GM13977 (cell line): ENCODE measurements at regions not wholly inside any gene's neighbourhood (a gene's known extent, or its start where the extent isn't known, plus 50 kb on each side); places are given as distances from the start of the nearest gene placed in this dataset.

Experiments used
- DNase-seq: peaks from one replicate; pipeline ENCODE4 v3.0.0; 2012; ENCODE audit warnings: low spot score
- CTCF ChIP-seq: IDR thresholded peaks from 2 replicates; pipeline ENCODE4 v1.5.1; 2012; ENCODE audit warnings: mild to moderate bottlenecking, control low read depth; ENCODE audit not compliant: insufficient read depth; ENCODE audit errors: extremely low read depth, missing control alignments
- in situ Hi-C: fragments of 300-500 bp; cut with MboI; formaldehyde crosslinking; loops from one replicate; pipeline ENCODE4 v1.12.0; 2022; ENCODE audit warnings: low sequenced_read_pairs, low pct_unique_long_range_greater_than_20kb, mixed read lengths, inconsistent platforms; ENCODE audit not compliant: unreplicated experiment

- TF ChIP-seq CTCF, result no peak
- DNase-seq, result no peak
- in situ Hi-C loops, result no loop called here
These were observed 470.6 kb upstream of the HS6ST1 start for GRCh38 chr2:128789221-128789620.

- DNase-seq, result no peak
- in situ Hi-C loops, result no loop called here
- no peak for TF ChIP-seq CTCF
These were observed 471.2 kb upstream of the HS6ST1 start for GRCh38 chr2:128789776-128790455.

GRCh38 chr2:128790541-128791001, 471.9 kb upstream of the HS6ST1 start:
- in situ Hi-C loops, result no loop called here
- no peak for TF ChIP-seq CTCF
- no peak for DNase-seq

- no peak for TF ChIP-seq CTCF
- no peak for DNase-seq
- in situ Hi-C loops, result no loop called here
These were observed 472.7 kb upstream of the HS6ST1 start for GRCh38 chr2:128791120-128791984.

- in situ Hi-C loops, result no loop called here
- DNase-seq, result no peak
- TF ChIP-seq CTCF, result no peak
These were observed 473.3 kb upstream of the HS6ST1 start for GRCh38 chr2:128791985-128792320.

- DNase-seq, result no peak
- TF ChIP-seq CTCF, result no peak
- in situ Hi-C loops, result no loop called here
These were observed 473.9 kb upstream of the HS6ST1 start for GRCh38 chr2:128792476-128793054.
